BLaER1 treated with 17β-estradiol and CSF1 and Interleukin-3, amounts not matched to agents 10 nM and 100 nM (cell line): ENCODE measurements at regions not wholly inside any gene's neighbourhood (a gene's known extent, or its start where the extent isn't known, plus 50 kb on each side); places are given as distances from the start of the nearest gene placed in this dataset.
"Not testable (repeated sequence)": the region's sequence is repeated elsewhere in the genome, so short reads cannot be mapped to it uniquely, and the experiment has no call there.

Experiments
- H3K27ac ChIP-seq, 11 experiments: shearing (Covaris generic); formaldehyde crosslinking; 2 replicates each; pipeline ENCODE4 v1.8.1; 2022
- H3K27me3 ChIP-seq, 11 experiments: shearing (Covaris generic); formaldehyde crosslinking; 2 replicates each; pipeline ENCODE4 v1.8.1; 2022
- H3K36me3 ChIP-seq, 11 experiments: shearing (Covaris generic); formaldehyde crosslinking; 2 replicates each; pipeline ENCODE4 v1.8.1; 2022
- H3K4me1 ChIP-seq, 10 experiments: shearing (Covaris generic); formaldehyde crosslinking; 2 replicates each; pipeline ENCODE4 v1.8.1; 2022
- H3K4me2 ChIP-seq, 11 experiments: shearing (Covaris generic); formaldehyde crosslinking; 2 replicates each; pipeline ENCODE4 v1.8.1; 2022
- H3K4me3 ChIP-seq, 10 experiments: shearing (Covaris generic); formaldehyde crosslinking; 2 replicates each; pipeline ENCODE4 v1.8.1; 2022
- H3K9ac ChIP-seq, 11 experiments: shearing (Covaris generic); formaldehyde crosslinking; 2 replicates each; pipeline ENCODE4 v1.8.1; 2022
- H3K9me3 ChIP-seq, 11 experiments: shearing (Covaris generic); formaldehyde crosslinking; replicated peaks in 1 of 11; 2 replicates each; pipeline ENCODE4 v1.8.1; 2022
- H4K20me1 ChIP-seq, 11 experiments: shearing (Covaris generic); formaldehyde crosslinking; 2 replicates each; pipeline ENCODE4 v1.8.1; 2022
- Cebpa-rat ChIP-seq, 11 experiments: shearing (Covaris generic); IDR thresholded peaks; 2 replicates each; pipeline ENCODE4 v1.8.1; 2022

DNA sequence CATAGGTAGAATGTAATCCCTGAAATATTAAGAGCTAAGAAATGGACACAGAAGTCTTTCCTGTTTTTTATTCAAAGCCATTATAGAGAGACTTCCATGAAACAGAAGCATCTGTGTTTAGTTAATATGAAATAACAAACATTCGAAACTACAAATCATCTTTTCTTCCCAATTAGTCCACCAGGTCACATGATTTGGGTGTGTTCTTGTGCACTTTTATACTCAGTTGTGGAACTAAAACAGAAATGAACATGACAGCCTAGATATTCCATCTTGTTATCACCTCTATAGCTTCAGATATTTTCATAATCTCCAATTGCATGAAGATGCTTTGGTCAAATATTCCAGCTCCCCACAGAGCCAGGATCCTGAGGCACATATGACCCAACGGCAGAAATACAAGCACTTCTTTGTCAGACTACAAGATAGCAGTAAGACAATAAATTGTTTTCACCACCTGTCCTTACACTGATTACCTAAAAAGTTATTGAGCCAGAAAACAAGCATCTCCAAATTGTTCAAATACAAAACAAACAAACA is 116.8 kb upstream of the BEND6 start:
- Histone ChIP-seq H3K36me3 (no peaks in the 10 kb centered on the region), H3K27ac (no peak overlapping the region), H3K9ac (no peak overlapping the region), H3K9me3 (0 out of 22 replicates have a peak, but pooled peaks cover 0 to under 1% (median 0%) of the 10 kb centered on the region in 11 experiments), H4K20me1 (peaks cover 0 to 17% (median 7%) of the 10 kb centered on the region in 11 experiments; a peak in 9 of 22 replicates), H3K4me3 (no peak overlapping the region), H3K4me2 (peak overlapping the region in 3 of 11 experiments; percentile 2 to 84 (median 41); a peak in 3 of 22 replicates), H3K27me3 (no peaks in the 10 kb centered on the region), H3K4me1 (peaks cover 15 to 51% (median 27%) of the 10 kb centered on the region in 10 experiments)
- TF ChIP-seq Cebpa-rat (IDR thresholded peaks at IDR 0.05): no peak

DNA sequence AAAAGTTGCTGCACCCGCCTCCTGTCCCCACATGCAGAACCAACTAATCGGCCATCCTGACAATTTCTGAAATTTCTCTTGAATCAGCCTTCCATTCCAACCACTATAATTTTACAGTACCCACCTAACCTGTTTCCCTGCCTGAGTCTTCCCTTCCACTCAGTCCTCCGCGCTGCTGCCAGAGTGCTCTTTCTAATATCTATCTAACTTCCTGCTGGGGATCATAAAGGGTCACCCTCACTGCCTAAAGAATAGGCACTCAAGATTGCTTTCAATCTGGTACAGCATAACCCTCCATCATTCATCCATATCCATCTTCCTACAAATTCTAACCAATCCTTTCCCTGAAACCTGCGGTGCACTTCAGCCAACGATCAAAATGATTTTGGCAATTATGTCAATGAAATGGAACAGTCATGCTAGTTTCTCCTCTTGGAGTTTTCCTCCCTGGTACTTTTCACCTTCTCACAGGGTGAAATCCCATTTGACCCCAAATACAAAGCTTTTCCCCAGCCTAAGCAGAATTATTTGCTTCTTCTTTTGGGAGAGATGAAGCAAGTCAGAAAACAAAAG is 117.5 kb upstream of the BEND6 start:
- no peak for TF ChIP-seq Cebpa-rat (IDR thresholded peaks at IDR 0.05)

DNA sequence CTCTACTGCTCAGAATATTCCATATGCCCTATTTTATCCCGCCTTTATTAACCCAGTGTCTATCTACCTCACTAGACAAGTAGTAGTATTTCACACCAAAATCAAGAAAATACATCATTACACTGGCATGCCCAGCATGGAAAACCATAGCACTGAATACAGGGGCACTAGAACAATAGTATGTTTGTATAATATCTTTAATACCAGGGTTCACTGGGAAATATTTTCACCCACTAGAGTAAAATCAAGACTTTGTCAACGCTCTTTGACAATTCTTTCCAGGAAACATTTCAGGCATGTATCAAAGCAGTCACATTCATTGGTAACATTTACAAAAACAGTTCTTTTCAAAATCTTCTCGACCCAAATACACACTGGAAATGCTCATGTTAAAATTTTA is 119.3 kb upstream of the BEND6 start:
- H3K27me3 ChIP-seq: no peaks in the 10 kb centered on the region
- TF ChIP-seq Cebpa-rat (IDR thresholded peaks at IDR 0.05): no peak
- no peaks in the 10 kb centered on the region for H3K36me3 ChIP-seq
- H3K4me3 ChIP-seq: no peak overlapping the region
- H3K9ac ChIP-seq: no peak overlapping the region
- H3K4me1 ChIP-seq: peaks cover 3 to 43% (median 8%) of the 10 kb centered on the region in 10 experiments; a peak in 18 of 20 replicates
- peaks cover 0 to 30% (median 0%) of the 10 kb centered on the region in 11 experiments; a peak in 9 of 22 replicates for H4K20me1 ChIP-seq
- H3K27ac ChIP-seq: no peak overlapping the region
- H3K9me3 ChIP-seq: peaks cover 0 to 11% (median 0%) of the 10 kb centered on the region in 11 experiments; a peak in 4 of 22 replicates
- no peak overlapping the region for H3K4me2 ChIP-seq

More for the DNA sequence above, 117.5 kb upstream of the BEND6 start:
- Histone ChIP-seq H3K4me3 (no peak overlapping the region), H3K36me3 (no peaks in the 10 kb centered on the region), H3K9ac (no peak overlapping the region), H3K4me2 (peak overlapping the region in 2 of 11 experiments; percentile 41 to 84; a peak in 3 of 22 replicates), H3K9me3 (peaks cover 0 to 7% (median 0%) of the 10 kb centered on the region in 11 experiments; a peak in 4 of 22 replicates), H3K4me1 (peaks cover 15 to 51% (median 24%) of the 10 kb centered on the region in 10 experiments), H3K27ac (no peak overlapping the region), H3K27me3 (no peaks in the 10 kb centered on the region), H4K20me1 (peaks cover 0 to 17% (median 7%) of the 10 kb centered on the region in 11 experiments; a peak in 9 of 22 replicates)

DNA sequence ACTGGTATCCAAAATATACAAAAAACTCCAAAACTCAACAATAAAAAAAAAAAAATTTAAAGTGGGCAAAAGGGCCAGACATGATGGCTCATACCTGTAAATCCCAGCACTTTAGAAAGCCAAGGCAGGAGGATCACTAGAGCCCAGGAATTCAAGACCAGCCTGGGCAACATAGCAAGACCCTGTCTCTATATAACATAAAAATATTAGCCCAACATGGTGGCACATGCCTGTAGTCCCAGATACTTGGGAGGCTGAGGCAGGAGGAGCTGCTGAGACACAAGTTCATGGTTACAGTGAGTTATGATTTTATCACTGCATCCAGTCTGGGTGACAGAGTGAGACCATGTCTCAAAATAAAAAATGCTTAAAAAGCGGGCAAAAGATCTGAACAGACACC is 121.0 kb upstream of the BEND6 start:
- TF ChIP-seq Cebpa-rat (IDR thresholded peaks at IDR 0.05): no peak
- Histone ChIP-seq H3K9ac (no peak overlapping the region), H3K4me2 (no peak overlapping the region), H3K4me1 (peaks cover 0 to 34% (median 1%) of the 10 kb centered on the region in 10 experiments; a peak in 10 of 20 replicates), H4K20me1 (peaks cover 0 to 41% (median 0%) of the 10 kb centered on the region in 11 experiments; a peak in 7 of 22 replicates), H3K27me3 (no peaks in the 10 kb centered on the region), H3K27ac (no peak overlapping the region), H3K4me3 (no peak overlapping the region), H3K36me3 (no peaks in the 10 kb centered on the region), H3K9me3 (peaks cover 0 to 11% (median 0%) of the 10 kb centered on the region in 11 experiments; a peak in 4 of 22 replicates)

DNA sequence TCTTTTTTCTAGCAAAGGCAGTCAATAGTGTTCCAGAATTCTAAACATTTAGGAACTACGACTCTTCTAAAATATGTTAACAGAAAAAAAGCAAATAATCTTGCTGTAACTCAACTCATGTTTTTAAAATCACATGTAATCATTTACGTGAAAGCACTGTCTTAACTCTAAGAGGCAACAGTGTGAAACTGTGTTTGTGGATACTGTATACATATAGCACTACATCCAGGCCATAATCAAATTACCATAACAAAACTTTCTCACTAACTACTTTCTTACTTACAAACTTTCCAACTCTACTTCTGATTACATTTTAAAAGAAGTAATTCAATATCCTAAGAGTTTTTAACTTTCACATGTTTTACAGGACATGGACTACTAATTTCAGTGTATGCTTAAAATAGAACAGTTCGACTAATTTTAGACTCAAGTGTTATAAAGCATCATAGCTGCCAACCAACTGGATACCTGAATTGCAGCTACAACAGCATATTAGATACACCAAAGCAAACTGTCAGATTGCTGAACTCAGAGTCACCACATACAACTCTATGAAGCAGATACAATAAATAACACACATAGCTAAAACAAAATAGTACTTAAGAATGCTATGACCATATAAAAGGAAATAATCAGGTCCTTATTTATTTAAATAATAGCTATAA is 121.6 kb upstream of the BEND6 start:
- Histone ChIP-seq H3K27me3 (no peaks in the 10 kb centered on the region), H3K9ac (no peak overlapping the region), H4K20me1 (peaks cover 0 to 47% (median under 1%) of the 10 kb centered on the region in 11 experiments; a peak in 8 of 22 replicates), H3K4me1 (peaks cover 0 to 33% (median 0%) of the 10 kb centered on the region in 10 experiments; a peak in 4 of 20 replicates), H3K4me3 (no peak overlapping the region), H3K36me3 (no peaks in the 10 kb centered on the region), H3K4me2 (no peak overlapping the region), H3K27ac (no peak overlapping the region), H3K9me3 (peaks cover 0 to 11% (median 0%) of the 10 kb centered on the region in 11 experiments; a peak in 4 of 22 replicates)
- TF ChIP-seq Cebpa-rat (IDR thresholded peaks at IDR 0.05): no peak

DNA sequence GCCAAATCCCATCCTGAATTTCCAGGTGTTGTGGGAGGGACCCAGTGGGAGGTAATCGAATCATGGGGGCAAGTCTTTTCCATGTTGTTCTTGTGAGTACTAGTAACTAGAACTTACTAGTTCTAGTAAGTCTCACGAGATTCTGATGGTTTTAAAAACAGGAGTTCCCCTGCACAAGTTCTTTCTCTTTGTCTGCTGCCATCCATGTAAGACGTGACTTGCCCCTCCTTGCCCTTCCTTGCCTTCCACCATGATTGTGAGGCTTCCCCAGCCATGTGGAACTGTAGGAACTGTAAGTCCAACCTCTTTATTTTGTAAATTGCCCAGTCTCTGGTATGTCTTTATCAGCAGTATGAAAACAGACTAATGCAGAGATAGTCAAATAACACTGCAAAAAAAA is 122.7 kb upstream of the BEND6 start:
- Histone ChIP-seq H3K4me1 (peaks cover 0 to 24% (median 0%) of the 10 kb centered on the region in 10 experiments; a peak in 4 of 20 replicates), H3K9ac (no peak overlapping the region), H3K27ac (no peak overlapping the region), H3K4me3 (no peak overlapping the region), H3K4me2 (no peak overlapping the region), H3K27me3 (no peaks in the 10 kb centered on the region), H4K20me1 (peaks cover 0 to 57% (median 5%) of the 10 kb centered on the region in 11 experiments; a peak in 8 of 22 replicates), H3K36me3 (no peaks in the 10 kb centered on the region), H3K9me3 (peaks cover 0 to 11% (median 0%) of the 10 kb centered on the region in 11 experiments; a peak in 4 of 22 replicates)
- TF ChIP-seq Cebpa-rat (IDR thresholded peaks at IDR 0.05): no peak

DNA sequence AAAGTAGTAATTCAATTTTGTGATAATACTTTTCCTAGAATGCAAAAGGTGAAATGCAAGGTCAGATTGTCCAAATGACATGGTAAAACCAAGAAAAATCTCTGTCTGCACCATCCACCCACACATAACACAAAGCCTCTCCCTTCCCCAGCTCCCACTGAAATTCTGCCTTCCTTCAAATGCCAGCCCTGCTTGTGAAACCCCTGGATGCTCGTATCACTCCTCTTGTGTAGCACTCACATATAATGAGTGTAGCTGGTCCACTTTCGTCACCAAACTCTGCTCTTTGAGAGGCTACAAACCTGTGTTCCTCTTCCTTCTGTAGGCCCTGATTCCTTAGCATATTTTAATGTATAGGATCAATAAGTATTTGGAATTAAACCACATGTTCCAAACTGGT is 123.6 kb upstream of the BEND6 start:
- H3K4me2 ChIP-seq: no peak overlapping the region
- TF ChIP-seq Cebpa-rat (IDR thresholded peaks at IDR 0.05): no peak
- H3K9ac ChIP-seq: no peak overlapping the region
- peaks cover 0 to 23% (median 0%) of the 10 kb centered on the region in 10 experiments; a peak in 3 of 20 replicates for H3K4me1 ChIP-seq
- peaks cover 0 to 11% (median 0%) of the 10 kb centered on the region in 11 experiments; a peak in 4 of 22 replicates for H3K9me3 ChIP-seq
- H3K27ac ChIP-seq: no peak overlapping the region
- H3K27me3 ChIP-seq: no peaks in the 10 kb centered on the region
- no peak overlapping the region for H3K4me3 ChIP-seq
- no peaks in the 10 kb centered on the region for H3K36me3 ChIP-seq
- H4K20me1 ChIP-seq: peaks cover 0 to 64% (median 5%) of the 10 kb centered on the region in 11 experiments; a peak in 8 of 22 replicates

DNA sequence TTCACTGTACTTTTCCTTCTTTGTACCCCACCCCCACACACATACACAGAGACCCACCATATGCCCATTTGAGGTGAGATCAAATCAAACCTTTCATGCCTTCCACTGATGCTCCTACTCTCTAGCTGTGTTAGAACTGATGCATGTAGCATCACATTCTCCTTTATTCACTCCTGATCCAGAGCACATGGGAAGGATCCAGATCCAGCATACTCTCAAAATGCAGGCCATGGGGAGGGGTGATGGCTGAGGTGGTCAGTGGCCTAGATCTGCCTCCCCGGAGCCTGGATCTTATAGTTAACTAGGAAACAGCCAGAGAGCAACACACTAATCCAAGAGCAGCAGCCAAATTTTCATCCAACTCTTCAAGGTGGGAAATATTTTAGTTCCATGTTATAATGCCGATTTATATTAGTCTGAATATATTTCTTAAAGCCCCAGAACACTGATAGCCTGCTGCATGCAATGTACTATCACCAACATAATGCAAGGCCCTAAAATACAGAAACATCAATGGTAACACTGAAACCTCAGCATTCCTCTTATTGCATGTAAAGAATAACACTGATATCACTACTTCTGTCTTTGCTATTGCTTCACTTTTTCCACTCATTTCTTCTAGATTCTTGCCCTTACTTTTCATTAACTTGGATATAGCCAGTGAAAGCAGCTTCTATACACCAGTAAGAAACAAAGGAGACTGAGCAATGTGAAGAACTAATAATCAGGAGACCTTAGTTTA is 126.8 kb upstream of the BEND6 start:
- no peak overlapping the region for H3K4me3 ChIP-seq
- no peak overlapping the region for H3K4me2 ChIP-seq
- H3K36me3 ChIP-seq: no peaks in the 10 kb centered on the region
- peaks cover 0 to 11% (median 0%) of the 10 kb centered on the region in 11 experiments; a peak in 4 of 22 replicates for H3K9me3 ChIP-seq
- H3K9ac ChIP-seq: no peak overlapping the region
- H3K4me1 ChIP-seq: peaks cover 0 to 23% (median 0%) of the 10 kb centered on the region in 10 experiments; a peak in 3 of 20 replicates
- peaks cover 0 to 51% (median 5%) of the 10 kb centered on the region in 11 experiments; a peak in 8 of 22 replicates for H4K20me1 ChIP-seq
- H3K27me3 ChIP-seq: no peaks in the 10 kb centered on the region
- H3K27ac ChIP-seq: no peak overlapping the region
- no peak for TF ChIP-seq Cebpa-rat (IDR thresholded peaks at IDR 0.05)

DNA sequence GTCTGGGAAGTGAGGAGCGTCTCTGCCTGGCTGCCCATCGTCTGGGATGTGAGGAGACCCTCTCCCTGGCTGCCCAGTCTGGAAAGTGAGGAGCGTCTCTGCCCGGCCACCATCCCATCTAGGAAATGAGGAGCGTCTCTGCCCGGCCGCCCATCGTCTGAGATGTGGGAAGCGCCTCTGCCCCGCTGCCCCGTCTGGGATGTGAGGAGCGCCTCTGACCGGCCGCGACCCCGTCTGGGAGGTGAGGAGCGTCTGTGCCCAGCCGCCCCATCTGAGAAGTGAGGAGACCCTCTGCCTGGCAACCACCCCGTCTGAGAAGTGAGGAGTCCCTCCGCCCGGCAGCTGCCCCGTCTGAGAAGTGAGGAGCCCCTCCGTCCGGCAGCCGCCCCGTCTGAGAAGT is 130.5 kb upstream of the BEND6 start:
- H3K4me1 ChIP-seq, H3K36me3 ChIP-seq, H3K4me2 ChIP-seq, H3K27ac ChIP-seq, H3K27me3 ChIP-seq, H3K9ac ChIP-seq, H3K4me3 ChIP-seq, H3K9me3 ChIP-seq: not testable (repeated sequence)
- H4K20me1 ChIP-seq: peaks cover 0 to 60% (median 5%) of the 10 kb centered on the region in 11 experiments; a peak in 9 of 22 replicates
